ENCODE measurements at regions not wholly inside any gene's neighbourhood (a gene's known extent, or its start where the extent isn't known, plus 50 kb on each side); places are given as distances from the start of the nearest gene placed in this dataset.
"Not testable (repeated sequence)": the region's sequence is repeated elsewhere in the genome, so short reads cannot be mapped to it uniquely, and the experiment has no call there.

GRCh38 chr2:205865905-205866441, 183.7 kb downstream of the NRP2 start:
- peak; percentile 58 for DNase-seq (ENCODE audit: low read depth)

DNA sequence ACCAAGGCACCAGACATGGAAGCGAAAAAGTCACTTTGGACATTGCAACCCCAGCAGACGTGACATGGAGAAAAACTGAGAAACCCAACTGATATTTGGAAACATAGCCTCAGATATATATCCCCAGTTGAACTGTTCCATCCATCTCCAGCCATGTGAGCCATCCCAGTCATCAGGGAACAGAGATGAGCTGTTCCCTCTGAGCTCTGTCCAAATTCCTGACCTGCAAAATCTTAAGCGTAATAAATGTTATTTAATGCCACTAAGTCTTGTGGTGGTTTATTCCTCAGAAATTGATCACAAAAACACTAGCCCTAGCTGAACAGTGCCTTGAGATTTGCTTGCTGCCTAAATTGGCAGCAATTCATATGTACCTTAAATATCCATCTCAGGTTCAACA, 182.8 kb downstream of the NRP2 start:
- DNase-seq (ENCODE audit: low read depth) = no peak

DNA sequence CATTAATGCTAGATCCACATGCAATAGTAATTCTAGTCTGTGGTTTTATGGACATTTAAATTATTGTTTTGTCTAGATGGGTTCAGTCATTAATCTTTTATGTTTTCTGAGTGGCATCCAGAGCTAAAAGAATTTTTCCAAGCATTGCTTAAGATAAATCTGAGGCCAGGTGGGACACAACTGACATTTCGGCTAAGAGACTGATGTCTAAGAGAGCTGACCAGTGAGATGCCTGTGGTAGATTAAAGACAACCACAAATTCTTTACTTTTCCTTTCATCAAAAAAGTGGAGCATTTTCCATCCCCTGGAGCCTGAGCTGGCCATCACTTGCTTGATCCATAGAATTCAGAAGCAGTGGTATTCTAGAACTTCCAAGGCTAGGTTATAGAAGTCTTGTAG, 182.2 kb downstream of the NRP2 start:
- DNase-seq (ENCODE audit: low read depth) = no peak

- DNase-seq (ENCODE audit: low read depth) = not testable (repeated sequence)
Measured at GRCh38 chr2:205862761-205863160, 180.5 kb downstream of the NRP2 start.

GRCh38 chr2:205860885-205861284, 178.6 kb downstream of the NRP2 start:
- no peak for DNase-seq (ENCODE audit: low read depth)

GRCh38 chr2:205860181-205860580, 177.9 kb downstream of the NRP2 start:
- no peak for DNase-seq (ENCODE audit: low read depth)

DNA sequence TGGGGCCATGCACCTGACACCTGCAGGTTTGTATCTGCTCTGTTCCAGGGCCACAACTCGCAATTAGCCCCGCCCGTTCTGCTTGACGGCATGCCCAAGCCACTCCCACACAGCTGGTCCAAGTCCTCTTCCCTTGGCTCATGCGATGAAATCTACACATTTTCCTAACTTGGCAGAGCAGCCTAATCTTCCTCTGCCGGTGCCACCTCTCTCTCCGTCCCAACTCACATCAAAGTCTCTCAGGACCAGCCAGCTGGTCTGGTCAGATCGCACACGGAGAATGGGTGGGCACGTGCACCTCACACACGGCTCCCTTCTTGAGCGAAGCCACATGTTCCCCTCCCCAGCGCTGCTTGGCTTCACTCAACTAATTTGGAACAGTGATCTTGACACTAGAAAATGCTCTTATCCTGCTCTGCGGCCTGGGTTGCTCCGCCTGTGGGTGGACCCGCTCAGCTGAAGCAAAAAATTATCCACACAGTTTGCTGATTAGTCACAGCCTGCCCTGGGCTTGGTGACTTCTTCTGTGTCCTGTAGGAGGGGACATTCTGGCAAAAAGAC, 176.7 kb downstream of the NRP2 start:
- DNase-seq (ENCODE audit: low read depth) = peak; percentile 29

DNA sequence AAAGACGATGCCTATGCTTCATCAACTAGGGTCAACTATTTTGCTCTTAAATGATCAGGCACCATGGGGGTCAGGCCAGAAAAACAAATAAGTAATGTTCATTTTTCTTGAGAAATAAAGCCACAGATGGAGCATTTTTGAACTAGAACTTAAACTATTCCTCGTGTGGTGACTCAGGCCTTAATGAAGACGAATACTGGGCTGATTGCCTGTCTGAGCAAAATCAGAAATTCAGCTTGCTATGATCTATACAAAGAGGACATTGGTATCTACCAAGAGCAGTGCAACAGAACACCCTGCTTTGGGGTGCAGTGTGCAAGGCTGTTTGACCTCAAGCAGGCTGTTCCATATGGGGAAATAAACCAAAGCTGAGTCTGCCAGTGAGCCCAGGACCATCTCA, 176.0 kb downstream of the NRP2 start:
- DNase-seq (ENCODE audit: low read depth) = no peak

- no peak for DNase-seq (ENCODE audit: low read depth)
Measured at GRCh38 chr2:205857520-205858237, 175.4 kb downstream of the NRP2 start.

GRCh38 chr2:205852457-205852856, 170.2 kb downstream of the NRP2 start:
- DNase-seq (ENCODE audit: low read depth) = no peak

DNA sequence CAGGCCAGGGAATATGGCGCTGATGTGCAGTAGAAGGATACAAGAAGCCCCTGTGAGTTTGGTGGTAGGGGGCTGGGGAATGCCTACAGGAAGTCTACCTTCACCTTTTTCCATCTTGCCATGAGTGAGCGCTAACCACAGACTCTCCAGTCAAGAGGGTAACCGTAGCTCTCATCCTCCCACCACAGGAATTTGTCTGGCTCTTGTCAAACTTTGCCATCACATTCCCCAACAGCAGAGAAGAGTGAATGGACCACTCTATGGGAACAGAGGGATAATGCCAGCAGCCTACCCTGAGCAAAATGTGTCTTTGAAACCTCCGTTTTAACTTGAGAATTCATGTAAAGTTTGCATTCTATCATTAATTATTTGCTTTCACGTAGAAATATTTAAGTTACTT, 168.3 kb downstream of the NRP2 start:
- no peak for DNase-seq (ENCODE audit: low read depth)

DNA sequence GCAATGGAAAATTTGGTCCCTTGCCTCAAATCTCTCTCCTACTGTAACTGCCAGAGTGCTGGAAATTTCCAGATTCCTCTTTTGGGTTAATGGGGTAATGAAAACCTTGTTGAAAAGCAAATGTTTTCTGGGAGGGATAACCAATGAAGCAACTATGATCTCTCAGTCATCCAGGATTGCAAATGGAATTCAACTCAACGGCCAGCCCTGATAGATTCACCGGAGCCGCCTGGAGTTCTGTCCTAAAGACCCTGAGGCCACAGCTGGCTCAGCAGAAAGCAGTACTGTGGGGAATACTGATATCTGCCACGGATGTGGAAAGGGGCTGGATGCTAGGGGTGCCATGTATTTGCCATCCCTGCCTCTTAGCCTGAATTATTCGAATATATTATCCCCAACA, 167.8 kb downstream of the NRP2 start:
- no peak for DNase-seq (ENCODE audit: low read depth)

DNA sequence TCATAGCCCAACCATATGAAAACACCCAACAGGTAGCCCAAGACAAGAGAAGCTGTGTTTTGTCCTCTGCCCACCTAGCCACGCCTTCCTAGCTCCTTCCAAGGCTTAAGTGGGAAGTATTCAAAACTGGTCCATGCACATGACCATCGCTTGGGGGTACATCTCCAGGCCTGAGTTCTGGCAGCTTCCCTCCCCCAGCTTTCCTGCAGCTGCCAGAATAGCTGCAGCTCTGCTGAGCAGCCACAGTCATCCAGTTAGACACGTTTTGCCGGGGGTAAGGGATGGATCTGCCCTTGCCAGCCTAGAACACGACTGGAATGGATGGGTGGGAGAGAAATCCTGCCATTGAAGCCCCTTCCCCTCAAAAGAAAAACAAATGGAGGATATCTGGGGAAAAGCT, 166.8 kb downstream of the NRP2 start:
- DNase-seq (ENCODE audit: low read depth) = no peak

DNA sequence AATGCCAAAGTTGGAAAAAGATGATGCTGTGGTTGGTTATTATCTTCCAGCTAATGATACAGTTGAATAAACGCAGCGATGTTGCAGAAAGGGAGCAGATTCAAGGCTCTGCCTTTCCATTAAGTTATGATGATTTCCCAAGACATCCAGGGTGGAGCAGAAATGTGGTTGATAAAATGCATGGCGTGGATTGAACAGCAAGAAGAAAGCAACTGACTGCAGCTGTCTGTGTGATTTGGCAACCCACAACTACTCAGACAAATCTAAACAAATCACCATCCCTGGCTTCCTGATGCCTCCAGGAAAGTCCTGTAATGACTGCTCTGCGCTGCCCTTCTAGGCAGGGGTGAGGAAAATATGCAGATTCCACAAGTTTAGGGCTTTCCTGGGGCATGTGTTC, 166.3 kb downstream of the NRP2 start:
- DNase-seq (ENCODE audit: low read depth) = no peak
